Ovary (tissue), 3 donors: ENCODE measurements at regions not wholly inside any gene's neighbourhood (a gene's known extent, or its start where the extent isn't known, plus 50 kb on each side); places are given as distances from the start of the nearest gene placed in this dataset.

Experiments used
- EP300 ChIP-seq: sonication (generic); formaldehyde crosslinking; IDR thresholded peaks from one replicate; pipeline ENCODE4 v1.6.1; 2017; ENCODE audit warnings: antibody characterized with exemption
- POLR2A ChIP-seq: fragments of 450-650 bp; IDR thresholded peaks from one replicate; pipeline ENCODE4 v1.6.1; 2017; ENCODE audit warnings: antibody characterized with exemption, mild to moderate bottlenecking, moderate library complexity
- TF ChIP-seq, protein P1 (sequence below), 3 donors: fragments of 450-650 bp in 2 of 3; fragments of 200-600 bp in 1 of 3; IDR thresholded peaks; one replicate each; pipeline versions ENCODE4 v1.5.1 to v1.8.0; 2016 to 2022; ENCODE audit warnings: antibody characterized with exemption in 3 of 3, mild to moderate bottlenecking in 1 of 3
- donor health status: DM: no; HTN: no; CAD: no.

DNA sequence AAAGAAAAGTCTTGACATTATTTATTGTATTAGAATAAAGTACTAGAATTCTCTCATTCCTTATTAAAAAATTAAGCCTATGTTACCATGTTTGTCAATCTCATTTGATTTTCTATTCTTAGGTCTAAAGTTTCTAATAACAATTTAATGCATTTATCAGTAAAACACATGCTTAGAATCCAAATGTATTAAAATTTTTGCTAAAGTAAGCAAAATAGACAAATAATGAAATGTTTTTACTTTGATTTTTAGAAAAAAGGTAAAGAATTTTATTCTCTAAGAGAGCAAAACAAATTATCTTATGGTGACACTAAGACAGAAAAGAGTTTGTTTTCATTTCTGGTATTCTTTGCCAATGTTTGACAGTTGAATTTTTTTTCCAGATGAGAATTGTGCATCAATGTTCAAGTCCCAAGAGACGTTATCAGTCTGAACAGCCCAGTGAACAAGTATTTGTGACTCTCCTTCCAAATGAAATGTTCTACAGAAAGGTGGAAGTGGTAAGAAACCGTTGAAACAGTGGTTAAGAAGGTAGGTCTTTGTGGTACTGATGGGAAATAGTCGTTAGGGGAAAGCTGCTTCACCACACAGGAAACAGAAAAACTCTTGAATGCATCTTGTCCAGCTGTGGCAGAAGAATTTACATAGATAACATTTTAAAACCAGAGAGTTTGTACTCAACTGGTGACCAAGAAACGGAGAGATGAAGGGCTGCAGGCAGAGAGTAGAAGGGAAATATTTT is 402.5 kb downstream of the PTPRC start:
- TF ChIP-seq EP300 (no peak), POLR2A (no peak)
- TF ChIP-seq, protein P1, sequence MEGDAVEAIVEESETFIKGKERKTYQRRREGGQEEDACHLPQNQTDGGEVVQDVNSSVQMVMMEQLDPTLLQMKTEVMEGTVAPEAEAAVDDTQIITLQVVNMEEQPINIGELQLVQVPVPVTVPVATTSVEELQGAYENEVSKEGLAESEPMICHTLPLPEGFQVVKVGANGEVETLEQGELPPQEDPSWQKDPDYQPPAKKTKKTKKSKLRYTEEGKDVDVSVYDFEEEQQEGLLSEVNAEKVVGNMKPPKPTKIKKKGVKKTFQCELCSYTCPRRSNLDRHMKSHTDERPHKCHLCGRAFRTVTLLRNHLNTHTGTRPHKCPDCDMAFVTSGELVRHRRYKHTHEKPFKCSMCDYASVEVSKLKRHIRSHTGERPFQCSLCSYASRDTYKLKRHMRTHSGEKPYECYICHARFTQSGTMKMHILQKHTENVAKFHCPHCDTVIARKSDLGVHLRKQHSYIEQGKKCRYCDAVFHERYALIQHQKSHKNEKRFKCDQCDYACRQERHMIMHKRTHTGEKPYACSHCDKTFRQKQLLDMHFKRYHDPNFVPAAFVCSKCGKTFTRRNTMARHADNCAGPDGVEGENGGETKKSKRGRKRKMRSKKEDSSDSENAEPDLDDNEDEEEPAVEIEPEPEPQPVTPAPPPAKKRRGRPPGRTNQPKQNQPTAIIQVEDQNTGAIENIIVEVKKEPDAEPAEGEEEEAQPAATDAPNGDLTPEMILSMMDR (IDR thresholded peaks at IDR 0.05) = no peak
